Medulla oblongata (tissue), 1 donor: ENCODE measurements at regions not wholly inside any gene's neighbourhood (a gene's known extent, or its start where the extent isn't known, plus 50 kb on each side); places are given as distances from the start of the nearest gene placed in this dataset.
"Not testable (repeated sequence)": the region's sequence is repeated elsewhere in the genome, so short reads cannot be mapped to it uniquely, and the experiment has no call there.

Experiments
- DNase-seq: peaks from one replicate; pipeline ENCODE4 v3.0.0-alpha.2; 2015; ENCODE audit errors: extremely low spot score

DNA sequence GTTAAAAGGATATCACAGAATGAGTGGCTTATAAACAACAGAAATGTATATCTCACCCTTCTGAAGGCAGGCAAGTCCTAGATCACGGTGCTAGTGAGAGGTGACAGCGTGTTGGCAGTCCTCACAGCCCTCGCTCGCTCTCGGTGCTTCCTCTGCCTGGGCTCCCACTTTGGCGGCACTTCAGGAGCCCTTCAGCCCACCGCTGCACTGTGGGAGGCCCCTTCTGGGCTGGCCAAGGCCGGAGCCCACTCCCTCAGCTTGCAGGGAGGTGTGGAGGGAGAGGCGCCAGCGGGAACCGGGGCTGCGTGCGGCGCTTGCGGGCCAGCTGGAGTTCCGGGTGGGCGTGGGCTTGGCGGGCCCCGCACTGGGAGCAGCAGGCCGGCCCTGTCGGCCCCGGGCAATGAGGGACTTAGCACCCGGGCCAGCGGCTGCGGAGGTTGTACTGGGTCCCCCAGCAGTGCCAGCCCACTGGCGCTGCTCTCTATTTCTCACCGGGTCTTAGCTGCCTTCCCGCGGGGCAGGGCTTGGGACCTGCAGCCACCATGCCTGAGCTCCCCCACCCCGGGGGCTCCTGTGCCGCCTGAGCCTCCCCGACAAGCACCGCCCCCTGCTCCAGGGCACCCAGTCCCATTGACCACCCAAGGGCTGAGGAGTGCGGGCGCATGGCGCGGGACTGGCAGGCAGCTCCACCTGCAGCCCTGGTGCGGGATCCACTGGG is 778.1 kb downstream of the DIPK2A start:
- not testable (repeated sequence) for DNase-seq

- DNase-seq = no peak
These were observed 782.6 kb downstream of the DIPK2A start for GRCh38 chr3:144754076-144754783.

GRCh38 chr3:144756704-144757440 is 785.2 kb downstream of the DIPK2A start:
- DNase-seq = no peak

DNA sequence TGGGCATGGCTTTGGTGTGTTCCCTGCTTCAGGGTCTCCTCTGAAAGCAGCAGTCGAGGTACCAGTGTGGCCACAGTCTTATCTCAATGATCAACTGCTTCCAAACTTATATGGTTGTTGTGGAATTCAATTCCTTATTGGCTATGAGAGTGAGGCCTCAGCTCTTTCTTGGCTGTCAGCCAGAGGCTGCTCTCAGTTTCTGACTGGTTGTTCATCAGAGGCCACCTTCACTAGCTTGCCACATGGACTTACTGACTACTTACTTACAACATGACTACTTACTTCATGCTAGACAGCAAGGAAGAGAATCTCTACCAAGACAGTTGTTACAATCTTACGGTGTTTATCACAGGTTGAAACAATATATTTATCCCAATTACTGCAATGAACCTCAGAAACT is 789.2 kb downstream of the DIPK2A start:
- DNase-seq = peak; percentile 33

- DNase-seq = no peak
These were observed 790.5 kb downstream of the DIPK2A start for GRCh38 chr3:144762091-144762490.

DNA sequence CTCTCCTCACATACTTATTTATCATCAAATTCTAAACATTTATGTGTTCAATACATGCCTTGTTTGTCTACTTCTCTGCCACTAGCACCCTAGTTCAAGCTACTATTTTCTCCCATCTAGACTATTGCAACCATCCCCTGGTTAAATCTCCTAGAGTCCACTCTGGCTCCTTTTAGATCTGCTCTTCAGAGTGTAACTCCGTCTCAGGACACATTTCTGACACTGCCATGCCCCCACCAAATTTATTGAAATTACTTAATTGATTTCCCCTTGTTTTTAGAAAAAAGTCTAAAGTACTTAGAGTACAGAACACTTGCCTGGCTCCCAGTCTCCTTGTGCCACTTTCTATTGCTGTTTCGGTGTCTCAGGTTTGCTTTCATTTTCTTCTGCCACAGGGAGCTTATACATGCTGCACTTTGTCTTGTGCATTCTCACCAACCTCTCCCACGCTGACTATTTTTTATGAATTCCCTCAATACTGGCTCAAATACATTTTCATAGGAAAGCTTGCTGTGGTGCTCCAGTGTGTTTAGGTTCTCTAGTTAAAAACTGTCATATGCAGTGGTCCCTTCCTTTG is 792.3 kb downstream of the DIPK2A start:
- DNase-seq = peak; percentile 45

GRCh38 chr3:144770281-144770680 is 798.7 kb downstream of the DIPK2A start:
- DNase-seq = no peak

DNA sequence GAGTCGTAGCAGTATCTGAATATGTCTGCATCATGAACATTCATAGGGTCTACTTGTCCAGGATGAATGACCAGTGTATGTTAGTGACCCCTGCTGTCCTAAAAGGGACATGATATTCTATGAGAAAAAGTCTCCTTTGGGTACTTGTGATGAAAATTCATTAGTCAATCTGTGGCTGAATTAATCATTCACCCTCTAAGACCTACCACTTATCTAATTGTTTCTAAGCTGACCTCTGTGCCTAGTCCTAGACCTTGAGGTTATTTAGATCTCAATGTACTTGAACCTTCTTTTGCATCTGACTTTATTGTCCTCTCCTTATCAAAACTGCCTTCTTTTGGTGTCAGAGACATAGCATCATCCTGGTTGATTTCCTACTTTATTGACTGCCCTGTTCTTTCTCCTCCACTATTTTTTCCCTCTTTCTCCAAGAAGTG is 799.3 kb downstream of the DIPK2A start:
- DNase-seq = peak; percentile 90

GRCh38 chr3:144771381-144771870 is 799.8 kb downstream of the DIPK2A start:
- peak; percentile 40 for DNase-seq

DNA sequence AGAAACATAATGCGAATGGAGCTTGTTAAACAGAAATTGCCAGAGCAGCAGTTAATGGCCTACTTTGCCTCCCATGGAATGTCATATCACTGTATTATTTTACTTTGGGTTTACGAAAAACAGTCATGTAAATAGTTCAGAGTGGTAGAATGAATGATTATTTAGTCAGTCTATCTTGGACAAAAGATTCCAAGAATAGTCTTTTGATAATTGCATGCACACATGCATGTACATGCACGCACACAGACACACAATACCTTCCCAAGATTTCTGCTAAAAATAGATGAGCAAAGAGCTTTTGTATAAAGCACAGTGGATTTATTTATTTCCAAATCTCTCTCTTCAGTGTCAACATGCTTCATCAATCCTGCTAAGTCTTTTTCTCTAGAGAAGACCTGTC is 800.7 kb downstream of the DIPK2A start:
- DNase-seq = no peak

DNA sequence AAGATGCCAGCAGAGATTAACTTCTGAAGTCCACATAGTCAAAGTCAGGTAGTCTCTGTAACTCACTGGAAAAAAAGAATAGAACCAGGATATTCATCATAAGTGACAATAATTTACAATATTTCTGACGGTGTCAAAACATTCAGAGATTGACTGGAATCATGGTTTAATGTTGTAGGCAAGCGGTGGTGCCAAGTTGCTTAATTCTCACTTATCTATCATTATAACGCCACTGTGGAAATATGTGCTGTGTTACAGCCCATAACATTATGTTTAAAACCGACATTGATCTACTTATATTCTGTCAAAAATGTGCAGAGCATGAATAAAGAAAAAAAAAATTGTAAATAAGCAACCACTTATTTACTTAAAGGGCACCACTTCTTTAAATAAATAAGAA is 801.7 kb downstream of the DIPK2A start:
- no peak for DNase-seq

DNA sequence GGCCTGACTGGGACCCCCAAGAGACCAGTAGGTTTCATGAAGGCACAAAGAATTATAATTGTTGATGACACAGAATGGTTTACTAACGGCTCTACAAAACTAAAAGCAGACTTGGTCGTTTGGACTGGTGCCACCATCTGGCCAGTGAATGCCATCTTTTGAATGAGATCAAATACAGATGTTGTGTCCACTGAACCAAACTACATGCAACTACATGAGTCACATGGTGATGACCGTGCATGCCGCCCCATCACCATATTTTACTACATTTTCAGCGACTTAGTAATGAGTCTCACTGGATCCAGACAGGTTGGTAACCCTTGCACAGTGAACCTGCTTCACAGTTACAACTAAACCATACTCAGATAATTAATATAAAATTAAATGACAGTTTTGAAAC is 803.3 kb downstream of the DIPK2A start:
- no peak for DNase-seq

GRCh38 chr3:144775551-144775950 is 803.9 kb downstream of the DIPK2A start:
- DNase-seq = no peak

- no peak for DNase-seq
These were observed 806.3 kb downstream of the DIPK2A start for GRCh38 chr3:144777906-144778305.

DNA sequence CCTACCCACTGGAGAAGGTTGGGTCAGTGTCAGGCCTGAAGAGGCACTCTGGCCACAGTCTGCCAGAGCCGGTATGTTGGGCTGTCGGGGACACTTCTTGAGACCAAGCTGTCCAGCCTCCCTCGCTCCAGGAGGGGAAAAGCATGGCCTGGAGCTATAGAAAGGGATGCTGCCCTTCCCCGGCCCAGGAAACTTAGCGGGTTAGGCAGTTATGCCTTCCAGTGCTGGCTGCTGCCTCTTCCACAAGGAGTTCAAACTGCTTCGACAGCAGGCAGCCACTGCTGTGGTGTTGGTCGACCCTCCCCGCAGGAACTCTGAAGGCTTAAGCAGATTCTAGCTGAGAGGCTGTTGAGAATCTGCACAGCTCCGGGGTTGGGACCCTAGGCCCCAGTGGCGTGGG is 819.4 kb downstream of the DIPK2A start:
- no peak for DNase-seq

DNA sequence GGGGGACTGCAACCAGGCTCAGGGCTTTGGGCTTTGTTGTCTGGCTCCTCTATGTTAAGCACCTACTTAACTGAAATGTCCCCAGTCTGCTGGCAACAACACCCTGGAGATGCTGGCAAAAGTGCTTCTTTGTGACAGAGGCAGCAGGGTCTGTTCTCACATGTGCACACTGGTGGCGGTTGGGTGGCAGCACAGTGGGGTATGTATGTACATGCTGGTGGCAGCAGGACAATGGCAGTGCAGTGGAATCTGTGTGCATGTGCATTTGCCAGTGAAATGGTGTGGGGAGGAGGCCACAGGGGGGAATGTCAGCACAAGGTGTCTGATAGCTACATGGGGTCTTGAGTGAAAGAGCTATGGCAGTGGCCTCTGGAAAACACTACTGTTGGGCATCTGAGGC is 830.3 kb downstream of the DIPK2A start:
- no peak for DNase-seq

GRCh38 chr3:144809380-144809779 is 837.8 kb downstream of the DIPK2A start:
- DNase-seq = no peak

- DNase-seq = no peak
These were observed 838.5 kb downstream of the DIPK2A start for GRCh38 chr3:144810160-144810559.

DNA sequence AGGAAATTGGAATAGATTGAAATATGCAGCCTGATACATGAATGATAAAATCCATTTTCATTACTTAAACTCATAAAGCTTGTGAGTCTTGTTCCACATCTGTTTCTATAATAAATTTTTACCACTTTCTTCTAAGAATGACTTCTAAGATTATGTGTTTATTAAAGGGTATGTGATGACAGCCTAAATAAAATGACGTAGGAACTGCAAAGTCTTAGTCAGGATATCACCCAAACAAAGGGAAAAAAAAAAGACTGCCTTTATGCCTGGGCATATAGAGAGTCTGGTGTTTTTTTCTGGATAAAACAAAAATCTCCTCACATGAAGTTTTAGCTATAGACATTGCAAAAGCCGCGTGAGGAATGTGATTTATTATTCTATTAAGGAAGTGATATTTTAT is 844.0 kb downstream of the DIPK2A start:
- DNase-seq = no peak

DNA sequence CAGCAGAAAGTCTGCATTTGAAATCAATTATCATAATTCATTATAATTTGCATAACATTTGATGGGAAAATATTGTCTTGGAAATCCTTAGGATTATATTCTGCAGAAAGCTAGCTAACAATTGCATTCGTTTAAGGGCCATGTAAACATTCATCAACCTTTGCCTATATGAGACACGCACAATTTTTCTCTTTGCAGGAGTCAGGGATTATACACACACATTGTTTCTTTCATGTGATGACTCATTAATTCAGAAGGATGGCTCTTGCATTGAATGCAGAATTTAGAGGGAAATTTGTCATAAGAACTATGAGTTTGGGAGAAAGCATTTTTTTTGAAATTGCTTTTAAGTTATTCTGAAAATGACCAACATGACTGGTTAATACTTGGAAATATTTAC is 844.7 kb downstream of the DIPK2A start:
- no peak for DNase-seq

- no peak for DNase-seq
These were observed 847.4 kb downstream of the DIPK2A start for GRCh38 chr3:144818973-144819372.

GRCh38 chr3:144820232-144820631 is 848.6 kb downstream of the DIPK2A start:
- DNase-seq = not testable (repeated sequence)
